NCI-H2196 treated with DMSO at 0.1 percent for 48 hours (cell line): ENCODE measurements at regions not wholly inside any gene's neighbourhood (a gene's known extent, or its start where the extent isn't known, plus 50 kb on each side); places are given as distances from the start of the nearest gene placed in this dataset.

Experiments used
- DNase-seq: peaks from one replicate; lab custom pipeline; 2025; ENCODE audit not compliant: unreplicated experiment; lab: John Stamatoyannopoulos, UW

- DNase-seq, result peak; percentile 77
Observed at GRCh38 chr4:41318839-41319530, 62.3 kb downstream of the UCHL1 start.

DNA sequence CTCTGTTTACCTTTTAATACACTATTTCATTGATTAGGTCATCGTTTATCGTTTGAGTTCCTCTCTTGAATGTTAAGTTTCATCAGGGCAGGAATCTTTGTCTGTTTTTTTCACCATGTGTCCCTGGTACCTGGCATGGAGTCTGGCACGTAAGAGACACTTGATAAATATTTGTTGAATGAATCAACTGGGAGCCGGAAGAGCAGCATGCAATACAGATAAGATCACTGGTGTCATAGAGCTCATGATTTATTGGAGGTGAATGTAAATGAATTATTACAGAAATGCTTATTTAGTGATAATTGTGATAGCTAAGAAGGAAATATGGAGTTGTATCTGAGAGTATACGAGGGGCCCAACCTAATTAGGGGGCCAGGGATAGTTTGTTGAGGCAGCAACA lies 62.8 kb downstream of the UCHL1 start:
- DNase-seq, result peak; percentile 66

- no peak for DNase-seq
Observed at GRCh38 chr4:41320278-41320677, 63.5 kb downstream of the UCHL1 start.

DNA sequence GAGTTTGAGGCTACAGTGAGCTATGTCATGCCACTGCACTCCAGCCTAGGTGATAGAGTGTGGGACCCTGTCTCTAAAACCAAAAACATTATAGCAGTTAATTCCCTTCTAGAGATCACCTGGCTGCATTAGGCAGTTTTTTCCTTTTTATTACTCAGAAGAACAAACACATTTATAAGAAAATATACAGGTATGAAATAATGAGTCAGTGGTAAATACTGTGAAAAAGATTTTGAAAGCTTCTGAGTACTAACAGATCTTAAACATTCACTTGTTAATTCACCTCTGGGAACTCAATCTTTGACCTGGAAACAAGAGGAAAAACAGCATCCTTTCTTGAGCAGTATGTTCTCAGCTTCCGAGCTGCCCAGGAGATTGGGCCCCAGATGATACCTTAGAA lies 64.1 kb downstream of the UCHL1 start:
- no peak for DNase-seq

- DNase-seq, result no peak
Observed at GRCh38 chr4:41321216-41321945, 64.7 kb downstream of the UCHL1 start.

DNA sequence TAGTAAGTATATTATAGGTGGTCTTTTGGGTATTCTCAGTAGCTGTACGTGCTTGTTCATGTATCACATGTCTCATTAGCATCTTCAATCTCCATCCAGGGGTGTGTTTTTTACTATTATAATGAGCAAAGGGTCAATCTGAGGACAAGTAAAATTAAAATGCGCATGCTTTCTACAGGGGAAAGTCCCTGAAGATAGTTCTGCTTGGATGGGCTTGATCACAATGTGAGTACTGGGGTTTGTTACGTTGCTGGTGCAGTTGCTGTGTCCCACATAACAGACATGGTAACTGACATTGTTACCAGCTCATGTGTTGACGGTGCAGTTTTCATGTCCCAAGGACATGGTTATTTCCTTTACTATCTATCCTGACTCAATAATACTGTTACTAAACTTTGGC lies 65.9 kb downstream of the UCHL1 start:
- no peak for DNase-seq

DNA sequence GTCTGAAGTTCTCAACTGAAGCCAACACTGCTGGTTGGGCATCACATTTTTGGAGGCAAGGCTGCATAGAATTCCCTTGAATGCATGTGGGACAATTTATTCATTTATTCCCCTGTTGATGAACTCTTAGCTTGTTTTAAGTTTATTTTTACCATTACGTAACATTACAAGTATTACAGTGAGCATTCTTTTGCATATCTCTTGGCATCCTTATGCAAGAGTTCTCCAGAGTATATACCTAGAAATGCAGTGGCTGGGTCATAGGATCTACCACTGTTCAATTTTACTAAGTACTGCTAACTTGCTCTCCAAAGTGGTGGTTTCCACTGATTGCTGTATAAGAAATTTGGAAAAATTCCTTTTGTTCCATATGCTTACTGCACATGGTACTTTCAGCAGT lies 66.5 kb downstream of the UCHL1 start:
- DNase-seq, result no peak

- peak; percentile 14 for DNase-seq
Observed at GRCh38 chr4:41323706-41324105, 67.0 kb downstream of the UCHL1 start.

GRCh38 chr4:41324861-41325260 lies 68.1 kb downstream of the UCHL1 start:
- DNase-seq, result no peak

- DNase-seq, result no peak
Observed at GRCh38 chr4:41325901-41326300, 69.2 kb downstream of the UCHL1 start.

GRCh38 chr4:41326776-41327175 lies 70.0 kb downstream of the UCHL1 start:
- DNase-seq, result no peak

- DNase-seq, result no peak
Observed at GRCh38 chr4:41327770-41328169, 71.0 kb downstream of the UCHL1 start.

DNA sequence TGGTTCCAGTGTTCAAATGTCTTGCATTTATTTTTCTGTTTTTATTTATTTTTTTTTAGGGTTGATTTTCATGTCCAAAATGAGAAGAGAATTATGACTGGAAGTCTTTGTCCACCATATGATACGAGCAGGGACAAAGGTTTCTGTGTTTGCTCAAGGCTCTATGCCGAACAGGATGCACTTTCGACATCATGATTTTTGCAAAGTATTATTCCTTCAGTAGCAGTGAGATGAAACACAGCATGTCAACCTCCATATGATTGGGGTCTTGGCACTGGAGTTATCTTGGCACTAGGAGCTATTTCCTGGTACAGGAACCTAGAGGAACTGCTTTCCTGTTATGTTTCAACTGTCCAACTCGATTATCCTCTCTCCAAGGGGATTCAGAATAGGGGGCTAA lies 72.6 kb downstream of the UCHL1 start:
- DNase-seq, result no peak

DNA sequence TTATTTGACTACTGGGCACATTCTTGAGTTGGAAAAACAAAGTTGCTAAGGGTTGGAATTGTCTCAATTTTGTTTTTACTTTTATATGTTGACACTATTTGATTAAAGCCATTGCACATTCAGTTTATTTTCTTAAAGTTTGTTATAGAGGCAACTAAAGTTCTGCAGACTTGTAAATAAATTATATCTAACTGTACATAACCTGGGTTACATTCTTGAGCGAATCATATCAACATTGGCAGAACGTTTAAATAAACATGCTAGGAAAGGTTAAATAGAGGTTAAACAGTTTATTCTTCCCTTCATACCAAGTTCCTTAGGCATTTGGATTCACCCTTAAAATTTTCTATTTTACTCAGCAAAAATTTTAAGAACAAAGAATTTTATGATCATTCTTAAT lies 74.5 kb downstream of the UCHL1 start:
- no peak for DNase-seq

DNA sequence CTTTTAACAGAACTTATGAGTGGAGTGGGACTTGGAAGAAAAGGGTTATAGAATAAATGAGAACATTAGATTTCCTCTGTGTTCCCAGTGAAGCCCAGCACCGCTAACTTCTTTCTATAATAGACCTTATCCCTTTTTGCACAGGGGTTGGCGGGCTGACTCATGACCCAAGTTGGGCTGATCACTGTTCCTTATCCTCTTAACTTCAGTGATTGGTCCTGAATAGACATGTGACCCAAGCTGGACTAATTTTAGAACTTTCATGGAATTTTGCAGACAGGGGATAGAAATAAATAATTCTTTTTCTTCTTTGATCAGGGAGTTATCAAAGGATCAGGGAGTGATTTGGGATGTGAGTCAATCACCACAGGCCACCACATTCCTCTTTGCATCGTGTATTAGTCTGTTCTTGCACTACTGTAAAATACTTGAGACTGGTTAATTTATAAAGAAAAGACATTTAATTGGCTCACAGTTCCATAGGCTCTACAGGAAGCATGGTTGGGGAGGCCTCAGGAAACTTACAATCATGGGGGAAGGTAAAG lies 75.9 kb downstream of the UCHL1 start:
- DNase-seq, result no peak

DNA sequence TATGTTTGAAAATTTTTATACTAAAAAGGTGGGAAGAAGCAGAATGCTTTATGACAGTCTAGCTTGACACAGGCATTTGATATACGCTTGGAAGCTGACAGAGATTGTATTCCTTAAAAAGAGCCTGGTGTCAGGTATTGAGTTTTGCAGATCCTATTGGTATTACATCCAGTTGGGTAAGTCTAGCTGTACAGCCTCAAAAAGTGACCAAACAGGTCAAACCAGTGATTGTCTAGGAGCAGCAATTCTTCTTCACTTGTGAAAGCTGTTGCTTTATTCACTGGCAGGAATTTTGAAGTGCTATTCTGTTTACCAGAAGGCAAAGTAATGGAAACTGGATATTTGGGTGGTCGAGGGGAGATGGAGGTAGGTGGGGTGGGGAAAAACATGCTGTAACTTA lies 77.5 kb downstream of the UCHL1 start:
- no peak for DNase-seq

DNA sequence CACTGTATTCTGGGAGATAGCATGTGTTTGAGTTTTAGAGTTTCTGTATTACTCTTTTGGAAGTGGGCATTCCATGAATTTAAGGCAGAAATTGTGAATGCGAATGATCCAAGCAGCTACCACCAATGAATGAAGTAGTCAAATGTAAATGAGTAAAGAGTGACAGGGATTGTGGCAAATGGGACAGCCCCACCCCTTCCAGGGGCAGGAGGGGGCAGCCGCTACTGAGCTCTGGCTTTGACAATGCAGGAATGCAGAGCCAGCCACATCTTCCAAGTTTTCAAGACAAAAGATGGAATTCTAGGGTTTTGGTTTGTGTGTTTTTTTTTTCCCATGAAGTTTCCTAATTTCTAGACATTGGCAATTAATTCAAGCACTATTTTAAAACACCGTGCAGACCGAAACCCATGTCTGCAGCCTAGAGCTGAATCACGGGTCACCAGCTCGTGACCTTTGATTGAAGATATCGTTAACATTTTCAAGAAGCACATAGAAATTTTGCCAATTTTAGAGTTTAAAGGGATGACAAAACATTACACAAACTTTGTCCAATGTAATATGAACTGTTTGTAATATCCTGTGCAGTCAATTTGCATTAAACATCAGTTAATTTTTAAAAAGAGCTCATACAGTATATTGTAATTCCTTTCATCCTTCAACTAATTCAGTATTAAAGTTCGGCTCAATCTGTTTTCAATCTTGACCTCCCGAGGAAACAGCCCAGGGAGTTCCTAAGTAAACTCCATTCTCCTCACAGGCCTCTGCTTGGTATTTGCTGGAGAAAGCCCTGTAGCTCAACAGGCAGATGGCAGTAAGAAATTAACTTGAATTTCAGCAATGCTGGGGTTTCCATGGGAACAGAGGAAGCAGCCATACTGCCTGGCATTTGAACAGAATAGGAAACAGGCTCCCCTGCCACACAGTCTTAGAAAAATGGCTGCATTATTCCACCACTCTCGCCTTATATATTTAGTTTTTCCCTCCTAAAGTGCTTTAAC lies 83.4 kb downstream of the UCHL1 start:
- peak; percentile 40 for DNase-seq

DNA sequence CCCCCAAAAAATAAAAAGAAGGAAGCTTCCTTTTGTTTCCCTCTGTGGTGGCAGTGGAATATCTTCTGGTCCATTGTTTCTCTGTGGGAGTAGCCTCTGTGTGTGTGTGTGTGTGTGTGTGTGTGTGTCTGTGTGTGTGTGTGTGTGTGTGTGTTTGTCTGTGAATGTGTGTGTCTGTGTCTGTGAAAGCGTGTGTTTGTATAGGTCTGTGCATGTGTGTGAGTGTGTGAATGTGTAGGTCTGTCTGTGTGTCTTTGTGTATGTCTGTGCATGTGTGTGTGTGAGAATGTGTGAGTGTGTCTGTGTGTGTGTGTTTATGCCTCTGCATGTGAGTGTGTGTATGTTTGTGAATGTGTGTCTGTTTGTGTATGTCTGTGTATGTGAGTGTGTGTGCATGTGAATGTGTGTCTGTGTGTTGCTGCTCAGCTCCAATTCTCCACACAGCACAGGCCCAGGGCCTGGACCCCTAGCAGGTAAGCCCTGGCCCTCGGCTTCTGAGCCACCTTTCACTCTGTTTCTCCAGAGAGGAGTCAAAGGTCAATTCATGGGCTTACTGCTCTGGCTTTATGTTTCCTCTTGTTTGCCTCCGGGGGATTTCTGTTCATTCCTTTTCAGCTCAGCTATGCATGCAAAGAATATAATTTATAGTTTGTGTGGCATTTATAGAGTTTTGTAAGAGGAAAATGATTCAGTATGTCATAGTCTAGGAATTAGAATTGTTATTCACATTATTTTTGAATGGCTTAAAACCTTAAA lies 89.8 kb downstream of the UCHL1 start:
- no peak for DNase-seq

DNA sequence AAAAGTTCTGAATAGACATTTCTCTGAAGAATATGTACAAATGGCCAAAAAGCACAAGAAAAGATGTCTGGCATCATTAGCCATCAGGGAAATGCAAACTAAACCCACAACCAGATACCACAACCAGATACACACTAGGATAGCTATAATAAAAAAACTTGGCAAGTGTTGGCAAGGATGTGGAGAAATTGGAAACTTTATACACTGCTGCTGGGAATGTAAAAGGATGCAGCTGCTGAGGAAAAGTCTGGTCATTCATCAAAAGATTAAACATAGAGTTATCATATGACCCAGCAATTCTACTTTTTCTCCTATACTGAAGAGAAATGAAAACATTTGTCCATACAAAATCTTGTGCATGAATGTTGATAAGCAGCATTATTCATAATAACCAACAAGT lies 92.3 kb downstream of the UCHL1 start:
- no peak for DNase-seq

DNA sequence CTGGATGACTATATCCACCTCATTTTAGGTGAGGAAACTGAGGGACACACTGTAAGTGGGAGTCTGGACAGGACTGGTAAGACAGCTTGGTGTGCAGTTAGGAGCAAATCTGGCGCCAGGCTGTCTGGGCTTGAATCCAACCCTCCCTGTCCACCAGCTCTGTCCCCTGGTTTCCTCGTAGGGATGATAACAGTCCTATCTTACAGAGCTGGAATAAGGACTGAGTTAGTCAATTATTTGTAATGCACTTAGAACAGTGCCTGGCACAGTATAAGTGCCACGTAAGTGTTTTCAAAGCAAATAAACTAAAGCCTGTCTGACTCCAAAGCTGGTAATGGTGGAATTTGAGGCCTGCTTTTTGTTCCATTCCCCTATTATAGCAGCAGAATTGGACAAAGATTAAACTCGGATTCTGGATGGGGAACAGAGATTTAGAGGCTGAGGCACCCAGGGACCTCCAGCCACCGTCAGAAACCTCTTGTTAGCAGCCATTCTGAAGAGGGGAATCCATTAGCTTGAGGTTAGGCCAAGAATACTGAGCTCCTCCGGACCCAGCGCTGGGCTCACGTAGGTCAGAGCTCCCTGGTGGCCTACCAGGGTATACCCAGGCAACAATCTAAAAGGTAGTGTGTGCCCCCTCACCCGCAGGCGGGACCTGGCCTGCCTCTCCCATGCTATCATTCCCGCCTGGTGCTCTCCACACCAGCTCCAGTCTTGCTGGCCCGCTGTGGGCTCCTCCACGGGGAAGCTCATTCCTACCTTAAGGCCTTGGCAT lies 102.1 kb downstream of the UCHL1 start:
- DNase-seq, result peak; percentile 87
